Glomerular endothelial cell (primary cell): ENCODE measurements at regions not wholly inside any gene's neighbourhood (a gene's known extent, or its start where the extent isn't known, plus 50 kb on each side); places are given as distances from the start of the nearest gene placed in this dataset.

ENCODE experiments used
- DNase-seq: peaks from one replicate; pipeline ENCODE4 v3.0.0-alpha.2; 2011; ENCODE audit warnings: low read depth, low spot score; ENCODE audit errors: extremely low read depth

- DNase-seq, result no peak
Observed at GRCh38 chr18:43875511-43875910, 598.2 kb upstream of the SYT4 start.

- no peak for DNase-seq
Observed at GRCh38 chr18:43876286-43876685, 599.0 kb upstream of the SYT4 start.

GRCh38 chr18:43876748-43877147 is 599.5 kb upstream of the SYT4 start:
- DNase-seq, result no peak

- DNase-seq, result no peak
Observed at GRCh38 chr18:43877616-43878321, 600.5 kb upstream of the SYT4 start.

- no peak for DNase-seq
Observed at GRCh38 chr18:43879415-43879814, 602.1 kb upstream of the SYT4 start.

- DNase-seq, result no peak
Observed at GRCh38 chr18:43882358-43883055, 605.2 kb upstream of the SYT4 start.

GRCh38 chr18:43883886-43884285 is 606.6 kb upstream of the SYT4 start:
- DNase-seq, result no peak

GRCh38 chr18:43886341-43886740 is 609.1 kb upstream of the SYT4 start:
- no peak for DNase-seq

GRCh38 chr18:43887491-43887890 is 610.2 kb upstream of the SYT4 start:
- DNase-seq, result no peak

GRCh38 chr18:43888598-43888997 is 611.3 kb upstream of the SYT4 start:
- no peak for DNase-seq

- peak; percentile 10 for DNase-seq
Observed at GRCh38 chr18:43893001-43893637, 615.8 kb upstream of the SYT4 start.

- DNase-seq, result no peak
Observed at GRCh38 chr18:43904209-43904837, 627.0 kb upstream of the SYT4 start.

- DNase-seq, result no peak
Observed at GRCh38 chr18:43914018-43914417, 636.7 kb upstream of the SYT4 start.

GRCh38 chr18:43916984-43917383 is 639.7 kb upstream of the SYT4 start:
- DNase-seq, result no peak

GRCh38 chr18:43917520-43917919 is 640.2 kb upstream of the SYT4 start:
- no peak for DNase-seq

- DNase-seq, result no peak
Observed at GRCh38 chr18:43919551-43919950, 642.3 kb upstream of the SYT4 start.

GRCh38 chr18:43931439-43931838 is 654.1 kb upstream of the SYT4 start:
- DNase-seq, result no peak

- no peak for DNase-seq
Observed at GRCh38 chr18:43932140-43932539, 654.9 kb upstream of the SYT4 start.

GRCh38 chr18:43933177-43933576 is 655.9 kb upstream of the SYT4 start:
- no peak for DNase-seq

- no peak for DNase-seq
Observed at GRCh38 chr18:43934322-43934721, 657.0 kb upstream of the SYT4 start.

GRCh38 chr18:43934781-43935471 is 657.6 kb upstream of the SYT4 start:
- DNase-seq, result no peak
